A673 (cell line): ENCODE measurements at regions not wholly inside any gene's neighbourhood (a gene's known extent, or its start where the extent isn't known, plus 50 kb on each side); places are given as distances from the start of the nearest gene placed in this dataset.

Experiments used
- EZH2 ChIP-seq: fragments of 200-600 bp; sonication (generic); IDR thresholded peaks from 2 replicates; pipeline ENCODE4 v1.6.1; 2017; ENCODE audit warnings: borderline replicate concordance, low read depth, mild to moderate bottlenecking, mixed read lengths, antibody characterized with exemption, low read length; ENCODE audit not compliant: poor library complexity, severe bottlenecking
- TF ChIP-seq, protein P1 (sequence below): fragments of 300-800, 200-600 bp; sonication (generic); conservative IDR thresholded peaks from 2 replicates; pipeline ENCODE4 v1.5.1; 2017; ENCODE audit warnings: low read depth, mild to moderate bottlenecking, antibody characterized with exemption, low read length, moderate library complexity, mixed read lengths

DNA sequence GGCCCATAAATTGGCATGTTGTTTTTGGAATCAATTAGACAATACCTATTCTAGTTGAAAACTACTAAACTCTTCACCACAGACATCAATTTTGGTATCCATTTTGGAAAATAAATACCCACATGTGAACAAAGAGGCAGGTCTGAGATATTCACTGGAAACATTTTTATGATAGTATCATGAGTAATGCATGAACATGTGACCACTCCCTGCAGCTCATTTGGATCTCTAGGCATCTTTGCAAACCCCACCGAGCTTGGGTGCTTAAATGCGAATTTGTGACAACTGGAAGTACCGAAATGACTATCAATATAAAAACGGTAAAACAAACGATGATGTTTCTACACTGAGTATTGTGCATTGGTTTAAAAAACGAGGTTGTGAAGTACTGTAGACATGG, 285.2 kb downstream of the IRF8 start:
- TF ChIP-seq, protein P1, sequence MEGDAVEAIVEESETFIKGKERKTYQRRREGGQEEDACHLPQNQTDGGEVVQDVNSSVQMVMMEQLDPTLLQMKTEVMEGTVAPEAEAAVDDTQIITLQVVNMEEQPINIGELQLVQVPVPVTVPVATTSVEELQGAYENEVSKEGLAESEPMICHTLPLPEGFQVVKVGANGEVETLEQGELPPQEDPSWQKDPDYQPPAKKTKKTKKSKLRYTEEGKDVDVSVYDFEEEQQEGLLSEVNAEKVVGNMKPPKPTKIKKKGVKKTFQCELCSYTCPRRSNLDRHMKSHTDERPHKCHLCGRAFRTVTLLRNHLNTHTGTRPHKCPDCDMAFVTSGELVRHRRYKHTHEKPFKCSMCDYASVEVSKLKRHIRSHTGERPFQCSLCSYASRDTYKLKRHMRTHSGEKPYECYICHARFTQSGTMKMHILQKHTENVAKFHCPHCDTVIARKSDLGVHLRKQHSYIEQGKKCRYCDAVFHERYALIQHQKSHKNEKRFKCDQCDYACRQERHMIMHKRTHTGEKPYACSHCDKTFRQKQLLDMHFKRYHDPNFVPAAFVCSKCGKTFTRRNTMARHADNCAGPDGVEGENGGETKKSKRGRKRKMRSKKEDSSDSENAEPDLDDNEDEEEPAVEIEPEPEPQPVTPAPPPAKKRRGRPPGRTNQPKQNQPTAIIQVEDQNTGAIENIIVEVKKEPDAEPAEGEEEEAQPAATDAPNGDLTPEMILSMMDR, result no peak
- no peak for TF ChIP-seq EZH2
